Endothelial cell (in vitro differentiated cells): ENCODE measurements at regions not wholly inside any gene's neighbourhood (a gene's known extent, or its start where the extent isn't known, plus 50 kb on each side); places are given as distances from the start of the nearest gene placed in this dataset.
A peak's percentile ranks its signal among the peaks of the same experiment; 100 is the strongest.

Source experiments
- DNase-seq: peaks from one replicate; pipeline ENCODE4 v3.0.0; 2021; ENCODE audit warnings: low spot score
- H3K27ac Mint-ChIP-seq: one replicate; pipeline ENCODE4 v1.8.0; 2021; ENCODE audit warnings: mixed read lengths, inconsistent platforms; ENCODE audit not compliant: unreplicated experiment
- H3K27me3 Mint-ChIP-seq: one replicate; pipeline ENCODE4 v1.8.0; 2021; ENCODE audit warnings: mild to moderate bottlenecking, moderate library complexity, mixed read lengths, inconsistent platforms; ENCODE audit not compliant: unreplicated experiment
- H3K36me3 Mint-ChIP-seq: one replicate; pipeline ENCODE4 v1.8.0; 2021; ENCODE audit warnings: mild to moderate bottlenecking, low read depth, mixed read lengths, inconsistent platforms; ENCODE audit not compliant: unreplicated experiment
- H3K4me1 Mint-ChIP-seq: one replicate; pipeline ENCODE4 v1.8.0; 2021; ENCODE audit warnings: mild to moderate bottlenecking, mixed read lengths, inconsistent platforms; ENCODE audit not compliant: unreplicated experiment
- H3K4me3 Mint-ChIP-seq: one replicate; pipeline ENCODE4 v1.8.0; 2021; ENCODE audit warnings: mild to moderate bottlenecking, mixed read lengths, inconsistent platforms; ENCODE audit not compliant: unreplicated experiment
- H3K9me3 Mint-ChIP-seq: one replicate; pipeline ENCODE4 v1.8.0; 2021; ENCODE audit warnings: mixed read lengths, inconsistent platforms; ENCODE audit not compliant: unreplicated experiment
- CTCF ChIP-seq: fragments of 200-600 bp; sonication (generic); IDR thresholded peaks from one replicate; pipeline ENCODE4 v1.5.0; 2021; ENCODE audit warnings: antibody characterized with exemption; ENCODE audit not compliant: unreplicated experiment

GRCh38 chr10:91163869-91164474 lies 56.5 kb upstream of the PCGF5 start:
- Mint-ChIP-seq H3K9me3 (no peaks in the 10 kb centered on the region), H3K27ac (no peak overlapping the region), H3K4me1 (peaks cover 33% of the 10 kb centered on the region), H3K4me3 (peak overlapping the region; percentile 88), H3K36me3 (no peaks in the 10 kb centered on the region), H3K27me3 (peaks cover 9% of the 10 kb centered on the region)
- no peak for DNase-seq
- no peak for TF ChIP-seq CTCF

- H3K4me1 Mint-ChIP-seq, result peaks cover 28% of the 10 kb centered on the region
- no peak for DNase-seq
- TF ChIP-seq CTCF, result no peak
- H3K36me3 Mint-ChIP-seq, result no peaks in the 10 kb centered on the region
- peaks cover 9% of the 10 kb centered on the region for H3K27me3 Mint-ChIP-seq
- H3K27ac Mint-ChIP-seq, result no peak overlapping the region
- H3K4me3 Mint-ChIP-seq, result peak overlapping the region; percentile 88
- H3K9me3 Mint-ChIP-seq, result no peaks in the 10 kb centered on the region
These were observed 55.9 kb upstream of the PCGF5 start for GRCh38 chr10:91164520-91165065.

- no peak for DNase-seq
- Mint-ChIP-seq H3K27ac (no peak overlapping the region), H3K9me3 (no peaks in the 10 kb centered on the region), H3K4me3 (no peak overlapping the region), H3K4me1 (peaks cover 9% of the 10 kb centered on the region), H3K36me3 (no peaks in the 10 kb centered on the region), H3K27me3 (peaks cover 8% of the 10 kb centered on the region)
- TF ChIP-seq CTCF, result no peak
These were observed 53.1 kb upstream of the PCGF5 start for GRCh38 chr10:91167406-91167805.

GRCh38 chr10:91170418-91170817 lies 50.0 kb upstream of the PCGF5 start:
- Mint-ChIP-seq H3K36me3 (no peaks in the 10 kb centered on the region), H3K4me3 (peak overlapping the region; percentile 19), H3K4me1 (peaks cover 6% of the 10 kb centered on the region), H3K9me3 (no peaks in the 10 kb centered on the region), H3K27ac (no peak overlapping the region), H3K27me3 (peaks cover 2% of the 10 kb centered on the region)
- no peak for DNase-seq
- TF ChIP-seq CTCF, result no peak
